K562 (cell line): ENCODE measurements at regions not wholly inside any gene's neighbourhood (a gene's known extent, or its start where the extent isn't known, plus 50 kb on each side); places are given as distances from the start of the nearest gene placed in this dataset.

Source experiments
- CBX2 ChIP-seq: fragments of 200-600 bp; sonication (generic); IDR thresholded peaks from one replicate; pipeline ENCODE4 v1.6.1; 2012; ENCODE audit warnings: mild to moderate bottlenecking, low read length, inconsistent platforms; ENCODE audit not compliant: insufficient read depth, poor library complexity, severe bottlenecking
- GABPB1 ChIP-seq: sonication (generic); formaldehyde crosslinking; IDR thresholded peaks from 2 replicates; pipeline ENCODE4 v1.8.0; 2022; ENCODE audit warnings: mild to moderate bottlenecking, missing genetic modification reagents
- NFE2L1 ChIP-seq: fragments of 450-650 bp; IDR thresholded peaks from 2 replicates; pipeline ENCODE4 v1.6.1; 2016; ENCODE audit warnings: missing genetic modification characterization, low read depth, mild to moderate bottlenecking, missing compliant biosample characterization, moderate library complexity, borderline replicate concordance
- TF ChIP-seq, protein P1 (sequence below): fragments of 250-450 bp; sonication (Bioruptor Pico); IDR thresholded peaks from 2 replicates; pipeline ENCODE4 v1.4.0; 2020
- TF ChIP-seq, protein P2 (sequence below): fragments of 250-450 bp; sonication (Bioruptor Pico); IDR thresholded peaks from 2 replicates; pipeline ENCODE4 v1.9.0; 2021; ENCODE audit warnings: mild to moderate bottlenecking
- TF ChIP-seq, protein P3 (sequence below): fragments of 250-450 bp; sonication (Bioruptor Pico); IDR thresholded peaks from 2 replicates; pipeline ENCODE4 v1.5.0; 2020; ENCODE audit warnings: mild to moderate bottlenecking

DNA sequence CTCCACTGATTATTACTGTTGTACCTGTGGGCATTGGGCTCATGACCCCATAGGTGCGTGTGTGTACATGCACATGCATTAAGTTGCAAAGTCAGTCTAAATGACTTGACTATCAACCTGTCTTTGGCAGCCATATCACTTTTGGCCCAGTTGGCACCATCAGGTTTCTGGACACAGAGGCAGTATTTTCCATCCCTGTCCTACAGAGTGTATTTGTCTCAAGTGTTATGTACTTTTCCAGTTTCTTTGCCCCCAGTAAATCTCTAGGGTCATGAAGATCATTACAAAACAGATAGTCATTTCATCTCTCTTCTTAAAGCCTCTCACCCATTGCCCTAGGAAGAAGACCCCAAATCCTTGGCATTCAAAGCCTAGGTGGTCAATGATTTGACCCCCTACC, 121.4 kb downstream of the C9orf152 start (continued):
- TF ChIP-seq, protein P1, sequence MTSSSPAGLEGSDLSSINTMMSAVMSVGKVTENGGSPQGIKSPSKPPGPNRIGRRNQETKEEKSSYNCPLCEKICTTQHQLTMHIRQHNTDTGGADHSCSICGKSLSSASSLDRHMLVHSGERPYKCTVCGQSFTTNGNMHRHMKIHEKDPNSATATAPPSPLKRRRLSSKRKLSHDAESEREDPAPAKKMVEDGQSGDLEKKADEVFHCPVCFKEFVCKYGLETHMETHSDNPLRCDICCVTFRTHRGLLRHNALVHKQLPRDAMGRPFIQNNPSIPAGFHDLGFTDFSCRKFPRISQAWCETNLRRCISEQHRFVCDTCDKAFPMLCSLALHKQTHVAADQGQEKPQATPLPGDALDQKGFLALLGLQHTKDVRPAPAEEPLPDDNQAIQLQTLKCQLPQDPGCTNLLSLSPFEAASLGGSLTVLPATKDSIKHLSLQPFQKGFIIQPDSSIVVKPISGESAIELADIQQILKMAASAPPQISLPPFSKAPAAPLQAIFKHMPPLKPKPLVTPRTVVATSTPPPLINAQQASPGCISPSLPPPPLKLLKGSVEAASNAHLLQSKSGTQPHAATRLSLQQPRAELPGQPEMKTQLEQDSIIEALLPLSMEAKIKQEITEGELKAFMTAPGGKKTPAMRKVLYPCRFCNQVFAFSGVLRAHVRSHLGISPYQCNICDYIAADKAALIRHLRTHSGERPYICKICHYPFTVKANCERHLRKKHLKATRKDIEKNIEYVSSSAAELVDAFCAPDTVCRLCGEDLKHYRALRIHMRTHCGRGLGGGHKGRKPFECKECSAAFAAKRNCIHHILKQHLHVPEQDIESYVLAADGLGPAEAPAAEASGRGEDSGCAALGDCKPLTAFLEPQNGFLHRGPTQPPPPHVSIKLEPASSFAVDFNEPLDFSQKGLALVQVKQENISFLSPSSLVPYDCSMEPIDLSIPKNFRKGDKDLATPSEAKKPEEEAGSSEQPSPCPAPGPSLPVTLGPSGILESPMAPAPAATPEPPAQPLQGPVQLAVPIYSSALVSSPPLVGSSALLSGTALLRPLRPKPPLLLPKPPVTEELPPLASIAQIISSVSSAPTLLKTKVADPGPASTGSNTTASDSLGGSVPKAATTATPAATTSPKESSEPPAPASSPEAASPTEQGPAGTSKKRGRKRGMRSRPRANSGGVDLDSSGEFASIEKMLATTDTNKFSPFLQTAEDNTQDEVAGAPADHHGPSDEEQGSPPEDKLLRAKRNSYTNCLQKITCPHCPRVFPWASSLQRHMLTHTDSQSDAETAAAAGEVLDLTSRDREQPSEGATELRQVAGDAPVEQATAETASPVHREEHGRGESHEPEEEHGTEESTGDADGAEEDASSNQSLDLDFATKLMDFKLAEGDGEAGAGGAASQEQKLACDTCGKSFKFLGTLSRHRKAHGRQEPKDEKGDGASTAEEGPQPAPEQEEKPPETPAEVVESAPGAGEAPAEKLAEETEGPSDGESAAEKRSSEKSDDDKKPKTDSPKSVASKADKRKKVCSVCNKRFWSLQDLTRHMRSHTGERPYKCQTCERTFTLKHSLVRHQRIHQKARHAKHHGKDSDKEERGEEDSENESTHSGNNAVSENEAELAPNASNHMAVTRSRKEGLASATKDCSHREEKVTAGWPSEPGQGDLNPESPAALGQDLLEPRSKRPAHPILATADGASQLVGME (CRISPR knock-in tag): no peak
- TF ChIP-seq CBX2 (no peak), NFE2L1 (no peak), GABPB1 (CRISPR knock-in tag) (no peak)
- TF ChIP-seq, protein P2, sequence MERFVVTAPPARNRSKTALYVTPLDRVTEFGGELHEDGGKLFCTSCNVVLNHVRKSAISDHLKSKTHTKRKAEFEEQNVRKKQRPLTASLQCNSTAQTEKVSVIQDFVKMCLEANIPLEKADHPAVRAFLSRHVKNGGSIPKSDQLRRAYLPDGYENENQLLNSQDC: no peak
- TF ChIP-seq, protein P3, sequence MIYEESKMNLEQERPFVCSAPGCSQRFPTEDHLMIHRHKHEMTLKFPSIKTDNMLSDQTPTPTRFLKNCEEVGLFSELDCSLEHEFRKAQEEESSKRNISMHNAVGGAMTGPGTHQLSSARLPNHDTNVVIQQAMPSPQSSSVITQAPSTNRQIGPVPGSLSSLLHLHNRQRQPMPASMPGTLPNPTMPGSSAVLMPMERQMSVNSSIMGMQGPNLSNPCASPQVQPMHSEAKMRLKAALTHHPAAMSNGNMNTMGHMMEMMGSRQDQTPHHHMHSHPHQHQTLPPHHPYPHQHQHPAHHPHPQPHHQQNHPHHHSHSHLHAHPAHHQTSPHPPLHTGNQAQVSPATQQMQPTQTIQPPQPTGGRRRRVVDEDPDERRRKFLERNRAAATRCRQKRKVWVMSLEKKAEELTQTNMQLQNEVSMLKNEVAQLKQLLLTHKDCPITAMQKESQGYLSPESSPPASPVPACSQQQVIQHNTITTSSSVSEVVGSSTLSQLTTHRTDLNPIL: no peak
